Pancreas (tissue), 10 donors: ENCODE measurements at regions not wholly inside any gene's neighbourhood (a gene's known extent, or its start where the extent isn't known, plus 50 kb on each side); places are given as distances from the start of the nearest gene placed in this dataset.

ENCODE experiments used
- ATAC-seq, 4 donors: fragments of 200-7000 bp; cut with Tn5 transposase; one replicate each; pipeline versions ENCODE4 v1.8.0 to v1.9.1; 2020; ENCODE audit warnings: mild to moderate bottlenecking in 4 of 4, moderate library complexity in 4 of 4
- DNase-seq, 6 donors: peaks; one replicate each; pipeline ENCODE4 v3.0.0-alpha.2; 2020
- FAIRE-seq: peaks from 2 replicates; lab custom pipeline; 2012; peaks lifted over from hg19 to GRCh38; lab: Jason Lieb, UNC
- H3K27ac ChIP-seq, 4 donors: fragments of 200-600 bp; sonication (generic); 1 replicate in 3 of 4; 2 replicates in 1 of 4; pipeline versions ENCODE4 v1.5.0 to v1.8.0; 2020
- H3K27me3 ChIP-seq, 4 donors: fragments of 200-600 bp; one replicate each; pipeline ENCODE4 v1.8.0; 2021
- H3K36me3 ChIP-seq, 3 donors: fragments of 200-600 bp; sonication (generic) in 1 of 3; one replicate each; pipeline versions ENCODE4 v1.5.0 to v1.8.0; 2020 to 2021
- H3K4me1 ChIP-seq, 3 donors: fragments of 200-600 bp; one replicate each; pipeline ENCODE4 v1.8.0; 2021
- H3K4me3 ChIP-seq, 4 donors: fragments of 200-600 bp; sonication (generic) in 2 of 4; one replicate each; pipeline versions ENCODE4 v1.5.0 to v1.8.0; 2020 to 2021
- H3K9me3 ChIP-seq, 4 donors: fragments of 200-600 bp; one replicate each; pipeline ENCODE4 v1.8.0; 2021
- CTCF ChIP-seq, 4 donors: fragments of 200-600 bp; sonication (generic) in 3 of 4; IDR thresholded peaks; one replicate each; pipeline versions ENCODE4 v1.5.0 to v1.8.0; 2021; ENCODE audit warnings: antibody characterized with exemption in 4 of 4
- WGBS, 2 donors: extraction: QIAGEN DNeasy Blood & Tissue Kit; methylation state at CpG; one replicate each; pipeline ENCODE4 v1.1.7; 2013; 5-methylcytosine and 5-hydroxymethylcytosine counted together
- intact Hi-C, 3 donors: fragments of 100-400 bp; cut with DNase I; formaldehyde crosslinking; loops; one replicate each; pipeline versions ENCODE4 v1.11.1 to v1.14.2; 2022
- donor health status: healthy with polysubstance abuse.
- donor health status: DM: no; HTN: no; CAD: no; lungs with moderate emphysema.
- donor health status: DM: no; HTN: no; CAD: no.
- donor health status: control.
- donor health status: control.
- donor health status: Bipolar disorder and iron deficiency.
- donor health status: DM: yes; HTN: yes; CAD: no.
- donor health status: DM: no; HTN: no; CAD: no.
- donor health status: DM: no; HTN: no; CAD: no.
- donor health status: DM: yes; HTN: yes; CAD: no.

- Histone ChIP-seq H3K4me3 (no peak overlapping the region), H3K27ac (no peak overlapping the region), H3K9me3 (no peaks in the 10 kb centered on the region), H3K36me3 (no peaks in the 10 kb centered on the region), H3K4me1 (no peaks in the 10 kb centered on the region), H3K27me3 (no peaks in the 10 kb centered on the region)
- intact Hi-C loops: no loop called here
- no peak for ATAC-seq
- DNase-seq: no peak
- TF ChIP-seq CTCF (IDR thresholded peaks at IDR 0.05): no peak
- FAIRE-seq: no peak
- 67 to 75% methylated on average over 5 of the region's 5 CpGs for WGBS, 2 donors
Observed at GRCh38 chr16:26642047-26642664, 424.6 kb upstream of the C16orf82 start.

GRCh38 chr16:26643519-26643918, 423.2 kb upstream of the C16orf82 start:
- TF ChIP-seq CTCF (IDR thresholded peaks at IDR 0.05): no peak
- no peaks in the 10 kb centered on the region for H3K36me3 ChIP-seq
- no peak overlapping the region for H3K4me3 ChIP-seq
- H3K27me3 ChIP-seq: no peaks in the 10 kb centered on the region
- DNase-seq: no peak
- H3K4me1 ChIP-seq: no peaks in the 10 kb centered on the region
- no peak overlapping the region for H3K27ac ChIP-seq
- intact Hi-C loops: no loop called here
- WGBS, 2 donors: 21 to 25% methylated on average over 3 of the region's 3 CpGs
- H3K9me3 ChIP-seq: no peaks in the 10 kb centered on the region
- FAIRE-seq: no peak
- ATAC-seq: no peak

DNA sequence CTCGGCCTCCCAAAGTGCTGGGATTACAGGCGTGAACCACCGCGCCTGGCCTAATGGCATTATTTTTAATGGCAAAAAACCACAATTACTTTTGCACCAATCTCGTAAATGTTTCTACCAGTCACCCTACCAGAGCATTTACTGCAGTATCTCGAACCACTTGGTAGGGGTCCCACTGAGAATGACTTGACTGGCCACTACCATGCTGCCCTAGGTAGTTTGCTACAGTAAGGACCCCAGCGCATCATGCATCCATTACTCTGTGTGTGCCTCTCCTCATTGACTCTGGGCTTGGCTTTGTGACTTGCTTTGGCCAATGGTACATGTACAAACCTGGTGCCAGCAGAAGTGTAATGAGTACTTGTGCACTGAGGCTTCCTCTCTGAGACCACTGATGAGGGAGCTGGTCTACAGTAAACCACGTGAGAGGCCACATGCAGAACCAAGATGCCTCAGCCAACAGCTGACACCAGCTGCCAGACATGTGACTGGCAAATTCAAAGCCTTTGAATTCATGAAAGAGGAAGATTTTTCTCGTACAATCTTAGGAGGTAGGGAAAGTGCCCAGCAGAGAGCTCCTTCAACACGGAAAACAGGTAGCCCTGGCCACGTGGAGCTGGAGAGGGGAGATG, 421.7 kb upstream of the C16orf82 start:
- intact Hi-C loops: no loop called here
- Histone ChIP-seq H3K4me3 (no peak overlapping the region), H3K27me3 (no peaks in the 10 kb centered on the region), H3K36me3 (no peaks in the 10 kb centered on the region), H3K9me3 (no peaks in the 10 kb centered on the region), H3K4me1 (no peaks in the 10 kb centered on the region), H3K27ac (no peak overlapping the region)
- 53 to 65% methylated on average over 11 of the region's 11 CpGs for WGBS, 2 donors
- FAIRE-seq (no peak), DNase-seq (no peak), ATAC-seq (no peak)
- TF ChIP-seq CTCF (IDR thresholded peaks at IDR 0.05): no peak

DNA sequence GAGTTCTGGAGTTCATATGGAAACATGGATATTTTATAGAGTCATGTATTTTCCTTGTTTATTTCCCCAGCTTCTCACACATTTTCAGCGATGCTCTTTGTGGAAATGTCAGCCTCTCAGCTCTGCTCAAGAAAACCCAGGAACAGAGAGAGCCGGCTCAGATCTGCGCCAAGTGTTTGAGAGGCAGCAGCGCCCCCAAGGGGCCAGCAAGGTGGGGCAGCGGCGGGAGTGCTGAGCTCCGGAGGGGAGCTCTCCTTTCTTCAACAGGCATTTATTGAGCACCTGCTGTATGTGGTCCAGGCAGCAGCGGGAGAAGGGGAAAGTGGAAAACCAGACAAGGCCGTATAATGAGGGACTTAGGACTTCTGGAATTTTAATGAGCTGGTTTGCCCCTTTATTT, 421.1 kb upstream of the C16orf82 start:
- FAIRE-seq (no peak), DNase-seq (peak in 4 of 6 donors; percentile 3 to 66 (median 20)), ATAC-seq (peak in 1 of 4 donors; percentile 53)
- Histone ChIP-seq H3K27me3 (no peaks in the 10 kb centered on the region), H3K4me1 (no peaks in the 10 kb centered on the region), H3K27ac (no peak overlapping the region), H3K36me3 (no peaks in the 10 kb centered on the region), H3K9me3 (no peaks in the 10 kb centered on the region), H3K4me3 (no peak overlapping the region)
- WGBS, 2 donors: 8 to 13% methylated on average over 9 of the region's 9 CpGs
- TF ChIP-seq CTCF (IDR thresholded peaks at IDR 0.05): peak in 2 of 4 donors; percentile 24 to 27
- intact Hi-C loops: no loop called here

DNA sequence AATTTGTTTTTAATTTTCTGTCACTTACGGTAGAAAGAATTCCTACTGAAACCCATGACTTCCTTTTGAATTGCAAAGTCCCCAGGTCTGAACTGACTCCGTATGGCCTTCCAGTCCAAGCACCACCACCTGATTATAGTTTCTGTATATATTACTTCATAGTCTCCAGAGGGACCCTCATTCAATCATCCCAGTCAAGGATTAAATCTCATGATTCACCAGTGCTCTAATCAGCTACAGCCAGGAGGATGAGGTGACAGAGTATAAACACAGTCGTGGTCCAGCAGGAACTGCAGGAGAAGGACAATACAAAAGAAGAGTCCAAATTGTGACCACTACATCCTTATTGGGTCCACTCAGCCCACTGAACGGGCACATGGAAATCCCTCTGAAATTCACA, 418.9 kb upstream of the C16orf82 start:
- DNase-seq: no peak
- H3K36me3 ChIP-seq: no peaks in the 10 kb centered on the region
- 52 to 69% methylated on average over 4 of the region's 4 CpGs for WGBS, 2 donors

More for the DNA sequence above, 418.9 kb upstream of the C16orf82 start:
- TF ChIP-seq CTCF (IDR thresholded peaks at IDR 0.05): no peak
- Histone ChIP-seq H3K4me3 (no peak overlapping the region), H3K27ac (no peak overlapping the region), H3K27me3 (no peaks in the 10 kb centered on the region), H3K4me1 (no peaks in the 10 kb centered on the region), H3K9me3 (no peaks in the 10 kb centered on the region)
- intact Hi-C loops: no loop called here
- ATAC-seq (no peak), FAIRE-seq (no peak)
